Thyroid gland (tissue), 4 donors: ENCODE measurements at regions not wholly inside any gene's neighbourhood (a gene's known extent, or its start where the extent isn't known, plus 50 kb on each side); places are given as distances from the start of the nearest gene placed in this dataset.

Experiments used
- CTCF ChIP-seq, 6 experiments: fragments of 200-600 bp in 3 of 6; fragments of 450-650 bp in 3 of 6; sonication (generic) in 3 of 6; IDR thresholded peaks; one replicate each; pipeline ENCODE4 v1.5.1; 2016 to 2019; ENCODE audit warnings: antibody characterized with exemption in 6 of 6, mild to moderate bottlenecking in 2 of 6, inconsistent platforms in 1 of 6, moderate library complexity in 1 of 6
- POLR2A ChIP-seq, 2 donors: fragments of 450-650 bp; IDR thresholded peaks; one replicate each; pipeline ENCODE4 v1.6.1; 2017; ENCODE audit warnings: antibody characterized with exemption in 2 of 2, mild to moderate bottlenecking in 2 of 2, moderate library complexity in 1 of 2

- TF ChIP-seq CTCF (IDR thresholded peaks at IDR 0.05) (no peak), POLR2A (IDR thresholded peaks at IDR 0.05) (no peak)
Measured at GRCh38 chr21:23986214-23986613, 1621.1 kb downstream of the MRPL39 start.
